Liver (tissue), 8 donors: ENCODE measurements at regions not wholly inside any gene's neighbourhood (a gene's known extent, or its start where the extent isn't known, plus 50 kb on each side); places are given as distances from the start of the nearest gene placed in this dataset.

Source experiments
- DNase-seq: peaks from one replicate; pipeline ENCODE4 v3.0.0-alpha.2; 2017; ENCODE audit warnings: low spot score
- H3K27ac ChIP-seq, 2 donors: one replicate each; pipeline ENCODE4 v1.7.0; 2013; ENCODE audit warnings: inconsistent platforms in 2 of 2, low read length in 2 of 2, control low read depth in 1 of 2, low read depth in 1 of 2, mild to moderate bottlenecking in 1 of 2
- H3K27me3 ChIP-seq, 4 donors: one replicate each; pipeline versions ENCODE4 v1.6.1 to v1.7.0; 2013; ENCODE audit warnings: low read length in 3 of 4, inconsistent platforms in 1 of 4, mild to moderate bottlenecking in 1 of 4, moderate library complexity in 1 of 4; ENCODE audit not compliant: control insufficient read depth in 4 of 4, insufficient read depth in 4 of 4
- H3K36me3 ChIP-seq, 4 donors: one replicate each; pipeline versions ENCODE4 v1.6.1 to v1.7.0; 2013; ENCODE audit warnings: low read length in 3 of 4, mild to moderate bottlenecking in 3 of 4, low read depth in 1 of 4, moderate library complexity in 1 of 4; ENCODE audit not compliant: control insufficient read depth in 4 of 4, insufficient read depth in 3 of 4
- H3K4me1 ChIP-seq, 4 donors: one replicate each; pipeline versions ENCODE4 v1.6.1 to v1.7.0; 2013; ENCODE audit warnings: low read length in 3 of 4, mild to moderate bottlenecking in 3 of 4, moderate library complexity in 1 of 4; ENCODE audit not compliant: control insufficient read depth in 4 of 4, insufficient read depth in 4 of 4
- H3K4me3 ChIP-seq, 3 donors: one replicate each; pipeline versions ENCODE4 v1.6.1 to v1.7.0; 2013; ENCODE audit warnings: low read length in 3 of 3, control low read depth in 1 of 3, low read depth in 1 of 3, mild to moderate bottlenecking in 1 of 3
- H3K9ac ChIP-seq, 2 donors: one replicate each; pipeline ENCODE4 v1.7.0; 2013; ENCODE audit warnings: low read length in 2 of 2, mild to moderate bottlenecking in 2 of 2, moderate library complexity in 2 of 2, control low read depth in 1 of 2, low read depth in 1 of 2
- H3K9me3 ChIP-seq, 4 donors: one replicate each; pipeline versions ENCODE4 v1.6.1 to v1.7.0; 2013; ENCODE audit warnings: low read length in 3 of 4; ENCODE audit not compliant: control insufficient read depth in 4 of 4
- ATF3 ChIP-seq: IDR thresholded peaks from 2 replicates; pipeline ENCODE4 v1.6.1; 2016; ENCODE audit warnings: antibody characterized with exemption
- CTCF ChIP-seq: fragments of 150-350 bp; IDR thresholded peaks from 2 replicates; pipeline ENCODE4 v1.5.1; 2017; ENCODE audit warnings: improper control_type of control experiment, low read depth, low read length; ENCODE audit not compliant: missing input control
- EGR1 ChIP-seq, 2 donors: IDR thresholded peaks; 2 replicates each; pipeline ENCODE4 v1.6.1; 2016 to 2018; ENCODE audit warnings: antibody characterized with exemption in 2 of 2, low read depth in 2 of 2
- FOXA1 ChIP-seq: IDR thresholded peaks from 2 replicates; pipeline ENCODE4 v1.6.1; 2016; ENCODE audit warnings: antibody characterized with exemption
- FOXA2 ChIP-seq: IDR thresholded peaks from 2 replicates; pipeline ENCODE4 v1.6.1; 2016; ENCODE audit warnings: antibody characterized with exemption
- GABPA ChIP-seq, 2 donors: IDR thresholded peaks in 1 of 2; conservative IDR thresholded peaks in 1 of 2; 2 replicates each; pipeline ENCODE4 v1.6.1; 2016; ENCODE audit warnings: antibody characterized with exemption in 2 of 2, mild to moderate bottlenecking in 1 of 2, moderate library complexity in 1 of 2
- HNF4A ChIP-seq, 2 donors: conservative IDR thresholded peaks; 2 replicates each; pipeline ENCODE4 v1.6.1; 2016; ENCODE audit warnings: antibody characterized with exemption in 2 of 2, mild to moderate bottlenecking in 2 of 2
- JUND ChIP-seq, 2 donors: IDR thresholded peaks; 2 replicates each; pipeline ENCODE4 v1.6.1; 2016; ENCODE audit warnings: antibody characterized with exemption in 2 of 2
- MAX ChIP-seq: IDR thresholded peaks from 2 replicates; pipeline ENCODE4 v1.6.1; 2016; ENCODE audit warnings: antibody characterized with exemption
- NR2F2 ChIP-seq: IDR thresholded peaks from 2 replicates; pipeline ENCODE4 v1.6.1; 2016; ENCODE audit warnings: antibody characterized with exemption
- RAD21 ChIP-seq, 2 donors: IDR thresholded peaks; 2 replicates each; pipeline ENCODE4 v1.6.1; 2016; ENCODE audit warnings: antibody characterized with exemption in 2 of 2, mild to moderate bottlenecking in 2 of 2
- REST ChIP-seq: IDR thresholded peaks from 2 replicates; pipeline ENCODE4 v1.6.1; 2016; ENCODE audit warnings: antibody characterized with exemption, mild to moderate bottlenecking
- RXRA ChIP-seq, 2 donors: IDR thresholded peaks; 2 replicates each; pipeline ENCODE4 v1.6.1; 2017 to 2018; ENCODE audit warnings: antibody characterized with exemption in 2 of 2, mild to moderate bottlenecking in 1 of 2
- SP1 ChIP-seq: IDR thresholded peaks from 2 replicates; pipeline ENCODE4 v1.6.1; 2018; ENCODE audit warnings: antibody characterized with exemption, mild to moderate bottlenecking
- TAF1 ChIP-seq: conservative IDR thresholded peaks from 2 replicates; pipeline ENCODE4 v1.6.1; 2016; ENCODE audit warnings: antibody characterized with exemption, mild to moderate bottlenecking
- YY1 ChIP-seq: IDR thresholded peaks from 2 replicates; pipeline ENCODE4 v1.6.1; 2016; ENCODE audit warnings: antibody characterized with exemption, mild to moderate bottlenecking
- WGBS: extraction: QIAGEN DNeasy Blood & Tissue Kit; methylation state at CpG from one replicate; pipeline ENCODE4 v1.1.7; 2013; 5-methylcytosine and 5-hydroxymethylcytosine counted together
- TF ChIP-seq, protein P1 (sequence below): IDR thresholded peaks from 2 replicates; pipeline ENCODE4 v1.6.1; 2016; ENCODE audit warnings: antibody characterized with exemption
- donor health status: healthy.
- donor health status: healthy.
- donor health status: healthy.
- donor health status: healthy.
- donor health status: healthy.

DNA sequence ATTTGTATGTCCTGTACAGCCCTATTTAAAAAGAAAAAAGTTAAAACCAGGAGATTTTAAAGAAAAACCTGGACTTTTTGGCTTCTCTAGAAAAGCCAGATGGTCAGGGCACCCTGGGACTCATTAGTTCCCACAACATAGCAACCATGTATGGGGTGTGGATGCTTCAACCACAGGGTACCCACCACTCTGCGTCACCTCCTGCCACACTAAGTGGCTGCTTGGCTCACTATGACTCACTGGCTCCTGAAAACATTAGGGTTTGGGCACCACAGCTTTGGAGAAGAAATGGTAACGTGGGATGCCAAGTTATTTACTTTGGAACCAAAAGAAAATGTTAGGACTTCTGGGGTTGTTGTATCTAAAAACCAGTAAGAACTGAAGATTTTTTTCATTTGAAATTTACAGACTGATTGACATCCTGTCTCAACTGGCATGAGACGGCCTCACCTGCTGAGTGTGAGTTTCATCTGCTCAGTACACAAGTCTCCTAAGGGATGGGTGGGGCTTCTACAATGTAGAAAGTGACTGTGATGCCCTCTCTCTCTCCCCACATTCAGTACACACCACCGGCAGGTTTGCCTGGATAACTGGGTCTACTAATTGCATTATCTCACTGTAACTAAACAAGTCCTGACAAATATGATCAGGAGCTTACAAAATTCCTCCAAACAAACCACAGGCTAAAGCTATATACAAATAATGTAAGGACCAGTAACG, 103.9 kb downstream of the ESM1 start:
- DNase-seq = no peak
- no peak overlapping the region for H3K9ac ChIP-seq
- WGBS = 69% methylated on average over 5 of the region's 5 CpGs
- peaks cover 0 to 5% (median 0%) of the 10 kb centered on the region in 4 donors for H3K27me3 ChIP-seq
- no peak for TF ChIP-seq NR2F2
- no peak for TF ChIP-seq ATF3
- TF ChIP-seq EGR1 (IDR thresholded peaks at IDR 0.05; ENCODE audit: low read depth in 2 of 2) = no peak
- no peak for TF ChIP-seq SP1
- TF ChIP-seq CTCF = no peak
- no peak for TF ChIP-seq HNF4A (conservative IDR thresholded peaks at IDR 0.05)
- TF ChIP-seq RXRA (IDR thresholded peaks at IDR 0.05) = no peak
- no peak for TF ChIP-seq MAX
- TF ChIP-seq, protein P1, sequence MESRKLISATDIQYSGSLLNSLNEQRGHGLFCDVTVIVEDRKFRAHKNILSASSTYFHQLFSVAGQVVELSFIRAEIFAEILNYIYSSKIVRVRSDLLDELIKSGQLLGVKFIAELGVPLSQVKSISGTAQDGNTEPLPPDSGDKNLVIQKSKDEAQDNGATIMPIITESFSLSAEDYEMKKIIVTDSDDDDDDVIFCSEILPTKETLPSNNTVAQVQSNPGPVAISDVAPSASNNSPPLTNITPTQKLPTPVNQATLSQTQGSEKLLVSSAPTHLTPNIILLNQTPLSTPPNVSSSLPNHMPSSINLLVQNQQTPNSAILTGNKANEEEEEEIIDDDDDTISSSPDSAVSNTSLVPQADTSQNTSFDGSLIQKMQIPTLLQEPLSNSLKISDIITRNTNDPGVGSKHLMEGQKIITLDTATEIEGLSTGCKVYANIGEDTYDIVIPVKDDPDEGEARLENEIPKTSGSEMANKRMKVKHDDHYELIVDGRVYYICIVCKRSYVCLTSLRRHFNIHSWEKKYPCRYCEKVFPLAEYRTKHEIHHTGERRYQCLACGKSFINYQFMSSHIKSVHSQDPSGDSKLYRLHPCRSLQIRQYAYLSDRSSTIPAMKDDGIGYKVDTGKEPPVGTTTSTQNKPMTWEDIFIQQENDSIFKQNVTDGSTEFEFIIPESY = no peak
- no peak for TF ChIP-seq JUND (IDR thresholded peaks at IDR 0.05)
- no peak for TF ChIP-seq YY1
- TF ChIP-seq GABPA (IDR thresholded peaks at IDR 0.05 in 1 of 2, conservative IDR thresholded peaks at IDR 0.05 in 1 of 2) = no peak
- no peak for TF ChIP-seq TAF1
- TF ChIP-seq RAD21 (IDR thresholded peaks at IDR 0.05) = no peak
- TF ChIP-seq FOXA2 = no peak
- TF ChIP-seq FOXA1 = no peak
- TF ChIP-seq REST = no peak
- H3K36me3 ChIP-seq = no peaks in the 10 kb centered on the region
- no peak overlapping the region for H3K27ac ChIP-seq
- H3K9me3 ChIP-seq = no peaks in the 10 kb centered on the region
- peaks cover 0 to 5% (median 3%) of the 10 kb centered on the region in 4 donors for H3K4me1 ChIP-seq
- H3K4me3 ChIP-seq = no peak overlapping the region
